K562 (cell line): ENCODE measurements at regions not wholly inside any gene's neighbourhood (a gene's known extent, or its start where the extent isn't known, plus 50 kb on each side); places are given as distances from the start of the nearest gene placed in this dataset.

Experiments
- ATAC-seq: fragments of 200-7000 bp; cut with Tn5 transposase; 3 replicates; pipeline ENCODE4 v1.9.1; 2020; ENCODE audit warnings: moderate library complexity
- BruUV-seq: library from RNA; stranded (reverse); fragments of 400-500 nt; replicated peaks from 2 replicates; lab custom pipeline; 2021; lab: Mats Ljungman, UMichigan
- CTCF ChIA-PET: fragments of 300-600 bp; formaldehyde crosslinking; extraction: SDS; loops from one replicate; lab custom pipeline; 2021; ENCODE audit warnings: low intra/inter-chr PET ratio; lab: Yijun Ruan, JAX
- POLR2A ChIA-PET: fragments of 300-600, 350-650 bp; sonication (Branson Sonifier 250); formaldehyde crosslinking; extraction: SDS; loops from one replicate; lab custom pipeline; 2021; ENCODE audit warnings: antibody characterized with exemption, inconsistent platforms; lab: Yijun Ruan, JAX
- DNase-seq, 4 experiments: peaks; one replicate each; pipeline versions ENCODE4 v3.0.0 to v3.0.0-alpha.2; 2011 to 2018; ENCODE audit warnings: low spot score in 3 of 4, mixed read lengths in 3 of 4; ENCODE audit errors: extremely low read depth in 1 of 4
- FAIRE-seq: peaks from 2 replicates; lab custom pipeline; 2011; peaks lifted over from hg19 to GRCh38; lab: Jason Lieb, UNC
- H2AFZ ChIP-seq: 2 replicates; pipeline ENCODE4 v1.6.0; 2011; ENCODE audit warnings: low read depth, low read length, control low read depth, inconsistent platforms
- H3K27ac ChIP-seq: fragments of 200-600 bp; 3 replicates; pipeline ENCODE4 v1.8.0; 2011; ENCODE audit warnings: low read depth, mild to moderate bottlenecking, control low read depth, inconsistent platforms, low read length, moderate library complexity, mixed read lengths; ENCODE audit errors: extremely low read depth
- H3K27me3 ChIP-seq, 2 experiments: fragments of 300-600 bp in 1 of 2; 2 replicates in 1 of 2; 3 replicates in 1 of 2; pipeline versions ENCODE4 v1.6.0 to v1.8.0; 2011; ENCODE audit warnings: inconsistent platforms in 2 of 2, low read length in 2 of 2, mild to moderate bottlenecking in 1 of 2, mixed read lengths in 1 of 2, moderate library complexity in 1 of 2; ENCODE audit not compliant: control insufficient read depth in 2 of 2, insufficient read depth in 2 of 2
- H3K36me3 ChIP-seq: fragments of 300-600 bp; 3 replicates; pipeline ENCODE4 v1.8.0; 2011; ENCODE audit warnings: mild to moderate bottlenecking, low read length, inconsistent platforms; ENCODE audit not compliant: control insufficient read depth, insufficient read depth
- H3K4me1 ChIP-seq, 2 experiments: fragments of 200-600 bp in 1 of 2; replicated peaks in 1 of 2; 2 replicates in 1 of 2; 3 replicates in 1 of 2; pipeline versions ENCODE4 v1.5.1 to v1.8.0; 2011; ENCODE audit warnings: inconsistent platforms in 2 of 2, low read length in 2 of 2, mild to moderate bottlenecking in 1 of 2, mixed read lengths in 1 of 2, moderate library complexity in 1 of 2; ENCODE audit not compliant: control insufficient read depth in 2 of 2, insufficient read depth in 2 of 2
- H3K4me2 ChIP-seq: 2 replicates; pipeline ENCODE4 v1.6.1; 2011; ENCODE audit warnings: low read length, control low read depth, inconsistent platforms, mixed read lengths; ENCODE audit not compliant: insufficient read depth
- H3K4me3 ChIP-seq: fragments of 200-600 bp; sonication (generic), shearing (Covaris generic); 2 replicates; pipeline ENCODE4 v1.5.1; 2016; ENCODE audit warnings: control low read depth, inconsistent platforms
- H3K79me2 ChIP-seq: fragments of 200-600 bp; 3 replicates; pipeline ENCODE4 v1.8.0; 2011; ENCODE audit warnings: low read length, inconsistent platforms; ENCODE audit not compliant: control insufficient read depth, insufficient read depth
- H3K9ac ChIP-seq, 2 experiments: 2 replicates each; pipeline versions ENCODE4 v1.6.0 to v1.6.1; 2011; ENCODE audit warnings: low read depth in 2 of 2, low read length in 2 of 2, control low read depth in 1 of 2, inconsistent platforms in 1 of 2, mild to moderate bottlenecking in 1 of 2, mixed read lengths in 1 of 2; ENCODE audit not compliant: insufficient read depth in 1 of 2
- H3K9me1 ChIP-seq: one replicate; pipeline ENCODE4 v1.6.0; 2011; ENCODE audit warnings: inconsistent platforms, mild to moderate bottlenecking, low read length, moderate library complexity; ENCODE audit not compliant: control insufficient read depth, insufficient read depth
- H3K9me3 ChIP-seq: replicated peaks from 2 replicates; pipeline ENCODE4 v1.5.1; 2011; ENCODE audit warnings: low read depth, low read length, inconsistent platforms; ENCODE audit not compliant: control insufficient read depth, insufficient read depth
- H4K20me1 ChIP-seq: replicated peaks from 2 replicates; pipeline ENCODE4 v1.6.1; 2011; ENCODE audit warnings: low read length, inconsistent platforms, mixed read lengths; ENCODE audit not compliant: control insufficient read depth, insufficient read depth
- ADNP ChIP-seq: fragments of 200-800 bp; sonication (Bioruptor generic); IDR thresholded peaks from 2 replicates; pipeline ENCODE4 v1.6.1; 2016; ENCODE audit warnings: missing genetic modification characterization, missing compliant biosample characterization
- KDM5B ChIP-seq: fragments of 200-600 bp; sonication (generic); IDR thresholded peaks from 2 replicates; pipeline ENCODE4 v1.6.1; 2012; ENCODE audit warnings: low read depth, mild to moderate bottlenecking, moderate library complexity, low read length, control low read depth, inconsistent platforms; ENCODE audit not compliant: insufficient replicate concordance
- MTF1 ChIP-seq: fragments of 250-450 bp; sonication (Bioruptor Pico); IDR thresholded peaks from 2 replicates; pipeline ENCODE4 v1.9.0; 2021; ENCODE audit warnings: moderate library complexity, mild to moderate bottlenecking, inconsistent platforms, borderline replicate concordance
- MYNN ChIP-seq, 2 experiments: sonication (generic); formaldehyde crosslinking in 1 of 2; IDR thresholded peaks; 2 replicates each; pipeline versions ENCODE4 v1.5.0 to v1.6.1; 2016 to 2020; ENCODE audit warnings: antibody characterized with exemption in 1 of 2, missing genetic modification reagents in 1 of 2
- NBN ChIP-seq: fragments of 450-650 bp; IDR thresholded peaks from 2 replicates; pipeline ENCODE4 v1.6.1; 2016; ENCODE audit warnings: low read depth, mild to moderate bottlenecking
- PREB ChIP-seq: sonication (generic); formaldehyde crosslinking; IDR thresholded peaks from 2 replicates; pipeline ENCODE4 v1.8.1; 2023; ENCODE audit warnings: mild to moderate bottlenecking, missing genetic modification reagents
- PTBP1 ChIP-seq: fragments of 200-400 bp; formaldehyde crosslinking; IDR thresholded peaks from 2 replicates; pipeline ENCODE4 v1.6.1; 2017; ENCODE audit warnings: low read depth, low read length
- PTTG1 ChIP-seq: fragments of 450-650 bp; IDR thresholded peaks from 2 replicates; pipeline ENCODE4 v1.6.1; 2016; ENCODE audit warnings: low read depth, mild to moderate bottlenecking, missing genetic modification characterization, missing compliant biosample characterization
- RBM34 ChIP-seq: fragments of 200-400 bp; formaldehyde crosslinking; IDR thresholded peaks from 2 replicates; pipeline ENCODE4 v1.6.1; 2018; ENCODE audit warnings: low read length, borderline replicate concordance; ENCODE audit not compliant: insufficient read depth
- SREBF1 ChIP-seq: fragments of 150-350 bp; IDR thresholded peaks from 2 replicates; pipeline ENCODE4 v1.6.1; 2014; ENCODE audit warnings: antibody characterized with exemption, low read depth, low read length, borderline replicate concordance
- THRAP3 ChIP-seq: fragments of 450-650 bp; IDR thresholded peaks from 2 replicates; pipeline ENCODE4 v1.6.1; 2016; ENCODE audit warnings: mild to moderate bottlenecking, inconsistent platforms, borderline replicate concordance
- ZFP1 ChIP-seq: fragments of 450-650 bp; formaldehyde crosslinking; IDR thresholded peaks from 2 replicates; pipeline ENCODE4 v1.4.0; 2020; ENCODE audit warnings: mild to moderate bottlenecking, mixed read lengths
- ZNF76 ChIP-seq: fragments of 250-450 bp; sonication (Bioruptor Pico); IDR thresholded peaks from 2 replicates; pipeline ENCODE4 v1.4.0; 2020; ENCODE audit warnings: mild to moderate bottlenecking, moderate library complexity, borderline replicate concordance
- ZNF766 ChIP-seq: fragments of 200-800 bp; sonication (Bioruptor generic); conservative IDR thresholded peaks from 2 replicates; pipeline ENCODE4 v1.6.1; 2016; ENCODE audit warnings: missing genetic modification characterization, missing compliant biosample characterization
- ZNF830 ChIP-seq: fragments of 250-450 bp; sonication (Bioruptor Pico); IDR thresholded peaks from 2 replicates; pipeline ENCODE4 v1.5.0; 2021; ENCODE audit warnings: mild to moderate bottlenecking
- WGBS: fragments of 100-300 bp; shearing (Covaris generic); methylation state at CpG from one replicate; pipeline ENCODE4 v1.1.6; 2016; ENCODE audit warnings: low coverage, mixed read lengths; ENCODE audit not compliant: insufficient coverage; ENCODE audit errors: missing lambda C conversion rate; 5-methylcytosine and 5-hydroxymethylcytosine counted together
- in situ Hi-C: fragments of 300-500 bp; cut with MboI; formaldehyde crosslinking; loops from 4 replicates; pipeline ENCODE4 v1.15.0; 2018; ENCODE audit warnings: inconsistent platforms, mixed read lengths
- intact Hi-C: fragments of 100-400 bp; cut with micrococcal nuclease; formaldehyde crosslinking; loops from 2 replicates; pipeline ENCODE4 v1.14.2; 2022
- TF ChIP-seq, protein P1 (sequence below): fragments of 250-450 bp; sonication (Bioruptor Pico); IDR thresholded peaks from 2 replicates; pipeline ENCODE4 v1.8.0; 2021; ENCODE audit warnings: moderate library complexity, mild to moderate bottlenecking, inconsistent platforms
- TF ChIP-seq, protein P2 (sequence below): fragments of 450-650 bp; IDR thresholded peaks from 2 replicates; pipeline ENCODE4 v1.6.1; 2016; ENCODE audit warnings: missing biosample characterization, missing genetic modification characterization

- FAIRE-seq (peak; percentile 89), DNase-seq (peak; percentile 93 to 99 (median 98)), ATAC-seq (peak; percentile 68)
- CTCF ChIA-PET = interaction anchor here (0.6 kb wide), 1 partner anchor 8 kb away, joined by 4 read pairs; no protein-coding TSS in a partner anchor
- Histone ChIP-seq H3K36me3 (peaks cover 41% of the 10 kb centered on the region), H3K4me3 (peak overlapping the region; percentile 71), H3K27me3 (no peaks in the 10 kb centered on the region), H3K4me2 (peak overlapping the region; percentile 98), H4K20me1 (peaks cover 19% of the 10 kb centered on the region), H3K9me1 (no peaks in the 10 kb centered on the region), H3K27ac (peak overlapping the region; percentile 94), H3K9me3 (no peaks in the 10 kb centered on the region), H2AFZ (no peak overlapping the region; the same call in 1 of the 2 replicates), H3K79me2 (peaks cover 70% of the 10 kb centered on the region), H3K4me1 (peaks cover 4 to 13% of the 10 kb centered on the region in 2 experiments), H3K9ac (peak overlapping the region; percentile 93 to 94)
- 2% methylated on average over 51 of the region's 51 CpGs for WGBS
- intact Hi-C loops (loop anchor here (1.0 to 10.0 kb wide), 7 partner anchors 15 to 990 kb away; a partner anchor contains a TSS), in situ Hi-C loops (loop anchor here (5.0 kb wide), 1 partner anchor 745 kb away; a partner anchor contains a TSS)
- POLR2A ChIA-PET = interaction anchor here (0.6 to 10.6 kb wide), 115 partner anchors 9 to 1581 kb away, joined by 3 to 726 read pairs (median 4); partner anchors contain the start of genes ZKSCAN8 and ZNF184
- BruUV-seq = TSS peak; percentile 86
- TF ChIP-seq THRAP3 (peak; percentile 98), ZFP1 (no peak), KDM5B (peak; percentile 99), MYNN (IDR thresholded peaks at IDR 0.05) (peak; percentile 85), MYNN (CRISPR knock-in tag; IDR thresholded peaks at IDR 0.05) (no peak), PTBP1 (peak; percentile 96), SREBF1 (no peak), ZNF830 (CRISPR knock-in tag) (peak; percentile 95), NBN (peak; percentile 82; the same call in 1 of the 2 replicates), MTF1 (CRISPR knock-in tag) (no peak), ZNF766 (CRISPR knock-in tag) (peak; percentile 63; the same call in 1 of the 2 replicates), PREB (CRISPR knock-in tag) (peak; percentile 99; the same call in 1 of the 2 replicates), ZNF76 (CRISPR knock-in tag) (no peak; the same call in 1 of the 2 replicates), PTTG1 (tag) (no peak), RBM34 (no peak), ADNP (tag) (no peak)
- TF ChIP-seq, protein P1, sequence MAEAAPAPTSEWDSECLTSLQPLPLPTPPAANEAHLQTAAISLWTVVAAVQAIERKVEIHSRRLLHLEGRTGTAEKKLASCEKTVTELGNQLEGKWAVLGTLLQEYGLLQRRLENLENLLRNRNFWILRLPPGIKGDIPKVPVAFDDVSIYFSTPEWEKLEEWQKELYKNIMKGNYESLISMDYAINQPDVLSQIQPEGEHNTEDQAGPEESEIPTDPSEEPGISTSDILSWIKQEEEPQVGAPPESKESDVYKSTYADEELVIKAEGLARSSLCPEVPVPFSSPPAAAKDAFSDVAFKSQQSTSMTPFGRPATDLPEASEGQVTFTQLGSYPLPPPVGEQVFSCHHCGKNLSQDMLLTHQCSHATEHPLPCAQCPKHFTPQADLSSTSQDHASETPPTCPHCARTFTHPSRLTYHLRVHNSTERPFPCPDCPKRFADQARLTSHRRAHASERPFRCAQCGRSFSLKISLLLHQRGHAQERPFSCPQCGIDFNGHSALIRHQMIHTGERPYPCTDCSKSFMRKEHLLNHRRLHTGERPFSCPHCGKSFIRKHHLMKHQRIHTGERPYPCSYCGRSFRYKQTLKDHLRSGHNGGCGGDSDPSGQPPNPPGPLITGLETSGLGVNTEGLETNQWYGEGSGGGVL (CRISPR knock-in tag) = no peak
- TF ChIP-seq, protein P2, sequence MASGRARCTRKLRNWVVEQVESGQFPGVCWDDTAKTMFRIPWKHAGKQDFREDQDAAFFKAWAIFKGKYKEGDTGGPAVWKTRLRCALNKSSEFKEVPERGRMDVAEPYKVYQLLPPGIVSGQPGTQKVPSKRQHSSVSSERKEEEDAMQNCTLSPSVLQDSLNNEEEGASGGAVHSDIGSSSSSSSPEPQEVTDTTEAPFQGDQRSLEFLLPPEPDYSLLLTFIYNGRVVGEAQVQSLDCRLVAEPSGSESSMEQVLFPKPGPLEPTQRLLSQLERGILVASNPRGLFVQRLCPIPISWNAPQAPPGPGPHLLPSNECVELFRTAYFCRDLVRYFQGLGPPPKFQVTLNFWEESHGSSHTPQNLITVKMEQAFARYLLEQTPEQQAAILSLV (tag) = peak; percentile 70
These were observed 100.6 kb upstream of the PRSS16 start for GRCh38 chr6:27146706-27147505.
